OCI-LY7 (cell line): ENCODE measurements at regions not wholly inside any gene's neighbourhood (a gene's known extent, or its start where the extent isn't known, plus 50 kb on each side); places are given as distances from the start of the nearest gene placed in this dataset.

Source experiments
- BruUV-seq: library from RNA; stranded (reverse); fragments of 400-500 nt; replicated peaks from 2 replicates; lab custom pipeline; 2021; lab: Mats Ljungman, UMichigan
- CTCF ChIA-PET: fragments of 300-600 bp; sonication (Branson Sonifier 250); formaldehyde crosslinking; loops from one replicate; lab custom pipeline; 2022; ENCODE audit warnings: antibody characterized with exemption; ENCODE audit not compliant: unreplicated experiment; lab: Charles Lee
- POLR2A ChIA-PET: fragments of 300-600 bp; sonication (Branson Sonifier 250); formaldehyde crosslinking; loops from one replicate; lab custom pipeline; 2022; ENCODE audit warnings: antibody characterized with exemption; lab: Charles Lee
- DNase-seq: peaks from one replicate; pipeline ENCODE4 v3.0.0-alpha.2; 2015; ENCODE audit warnings: low spot score
- H2AFZ ChIP-seq: fragments of 200-600 bp; sonication (generic), shearing (Covaris generic); 2 replicates; pipeline ENCODE4 v1.6.1; 2014; ENCODE audit warnings: mild to moderate bottlenecking, antibody characterized with exemption, low read length, moderate library complexity
- H3K27ac ChIP-seq: fragments of 200-600 bp; sonication (generic); 2 replicates; pipeline ENCODE4 v1.5.1; 2014; ENCODE audit warnings: mixed run types, low read depth, mild to moderate bottlenecking, moderate library complexity, low read length, inconsistent platforms; ENCODE audit not compliant: poor library complexity, severe bottlenecking
- H3K36me3 ChIP-seq: fragments of 200-600 bp; sonication (generic); 2 replicates; pipeline ENCODE4 v1.6.1; 2014; ENCODE audit warnings: mild to moderate bottlenecking, antibody characterized with exemption, low read length, moderate library complexity, mixed read lengths; ENCODE audit not compliant: insufficient read depth
- H3K4me1 ChIP-seq: fragments of 200-600 bp; sonication (generic); 2 replicates; pipeline ENCODE4 v1.5.1; 2014; ENCODE audit warnings: mild to moderate bottlenecking, low read length; ENCODE audit not compliant: insufficient read depth, poor library complexity, severe bottlenecking
- H3K4me2 ChIP-seq: fragments of 200-600 bp; sonication (generic); 2 replicates; pipeline ENCODE4 v1.6.1; 2014; ENCODE audit warnings: mild to moderate bottlenecking, low read length
- H3K4me3 ChIP-seq: fragments of 200-600 bp; sonication (generic); 2 replicates; pipeline ENCODE4 v1.5.1; 2014; ENCODE audit warnings: mild to moderate bottlenecking, low read depth, low read length; ENCODE audit not compliant: poor library complexity, severe bottlenecking
- H3K79me2 ChIP-seq: fragments of 200-600 bp; sonication (generic); 2 replicates; pipeline ENCODE4 v1.6.1; 2016; ENCODE audit warnings: low read depth, mild to moderate bottlenecking, low read length, moderate library complexity, mixed read lengths; ENCODE audit not compliant: insufficient read depth
- H3K9me2 ChIP-seq: fragments of 200-600 bp; sonication (generic); 2 replicates; pipeline ENCODE4 v1.6.1; 2016; ENCODE audit warnings: mild to moderate bottlenecking, low read length, mixed read lengths; ENCODE audit not compliant: insufficient read depth
- H3K9me3 ChIP-seq: fragments of 200-600 bp; sonication (generic); 2 replicates; pipeline ENCODE4 v1.6.1; 2014; ENCODE audit warnings: mild to moderate bottlenecking, mixed run types, low read length, mixed read lengths
- H4K20me1 ChIP-seq: fragments of 200-600 bp; sonication (generic); 2 replicates; pipeline ENCODE4 v1.6.1; 2014; ENCODE audit warnings: mild to moderate bottlenecking, antibody characterized with exemption, low read length, moderate library complexity, mixed read lengths; ENCODE audit not compliant: insufficient read depth
- EZH2phosphoT487 ChIP-seq: fragments of 200-600 bp; sonication (generic); IDR thresholded peaks from 2 replicates; pipeline ENCODE4 v1.6.1; 2018; ENCODE audit warnings: low read depth, borderline replicate concordance, mild to moderate bottlenecking, mixed run types, antibody characterized with exemption, low read length, moderate library complexity, mixed read lengths
- intact Hi-C: fragments of 100-400 bp; cut with micrococcal nuclease; formaldehyde crosslinking; loops from one replicate; pipeline ENCODE4 v1.10.0; 2022; ENCODE audit not compliant: unreplicated experiment
- TF ChIP-seq, protein P1 (sequence below): fragments of 200-600 bp; sonication (generic); conservative IDR thresholded peaks from 2 replicates; pipeline ENCODE4 v1.5.1; 2014; ENCODE audit warnings: mild to moderate bottlenecking, antibody characterized with exemption, low read length, moderate library complexity, mixed read lengths

DNA sequence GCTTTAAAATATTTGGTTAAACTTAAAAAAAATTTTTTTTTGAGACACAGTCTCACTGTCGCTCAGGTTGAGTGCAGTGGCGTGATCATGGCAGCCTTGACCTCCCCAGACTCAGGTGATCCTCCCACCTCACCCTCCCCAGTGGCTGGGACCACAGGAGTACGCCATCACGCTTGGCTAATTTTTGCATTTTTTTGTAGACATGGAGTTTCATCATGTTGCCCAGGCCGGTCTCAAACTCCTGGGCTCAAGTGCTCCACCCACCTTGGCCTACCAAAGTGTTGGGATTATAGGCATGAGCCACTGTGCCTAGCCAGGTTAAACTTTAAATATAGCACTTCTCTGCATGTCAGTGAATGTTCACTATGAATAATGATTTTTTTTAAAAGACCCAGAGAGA, 224.5 kb upstream of the RFX3 start:
- Histone ChIP-seq H4K20me1 (no peaks in the 10 kb centered on the region), H3K4me3 (no peak overlapping the region), H3K4me1 (no peaks in the 10 kb centered on the region), H3K4me2 (no peak overlapping the region), H3K9me3 (no peaks in the 10 kb centered on the region), H3K27ac (no peak overlapping the region), H2AFZ (no peak overlapping the region), H3K79me2 (no peaks in the 10 kb centered on the region), H3K9me2 (no peaks in the 10 kb centered on the region), H3K36me3 (no peaks in the 10 kb centered on the region)
- no TSS peak for BruUV-seq
- TF ChIP-seq, protein P1, sequence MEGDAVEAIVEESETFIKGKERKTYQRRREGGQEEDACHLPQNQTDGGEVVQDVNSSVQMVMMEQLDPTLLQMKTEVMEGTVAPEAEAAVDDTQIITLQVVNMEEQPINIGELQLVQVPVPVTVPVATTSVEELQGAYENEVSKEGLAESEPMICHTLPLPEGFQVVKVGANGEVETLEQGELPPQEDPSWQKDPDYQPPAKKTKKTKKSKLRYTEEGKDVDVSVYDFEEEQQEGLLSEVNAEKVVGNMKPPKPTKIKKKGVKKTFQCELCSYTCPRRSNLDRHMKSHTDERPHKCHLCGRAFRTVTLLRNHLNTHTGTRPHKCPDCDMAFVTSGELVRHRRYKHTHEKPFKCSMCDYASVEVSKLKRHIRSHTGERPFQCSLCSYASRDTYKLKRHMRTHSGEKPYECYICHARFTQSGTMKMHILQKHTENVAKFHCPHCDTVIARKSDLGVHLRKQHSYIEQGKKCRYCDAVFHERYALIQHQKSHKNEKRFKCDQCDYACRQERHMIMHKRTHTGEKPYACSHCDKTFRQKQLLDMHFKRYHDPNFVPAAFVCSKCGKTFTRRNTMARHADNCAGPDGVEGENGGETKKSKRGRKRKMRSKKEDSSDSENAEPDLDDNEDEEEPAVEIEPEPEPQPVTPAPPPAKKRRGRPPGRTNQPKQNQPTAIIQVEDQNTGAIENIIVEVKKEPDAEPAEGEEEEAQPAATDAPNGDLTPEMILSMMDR: no peak
- no peak for TF ChIP-seq EZH2phosphoT487
- intact Hi-C loops: loop anchor here (5.0 kb wide), 1 partner anchor 293 kb away; no protein-coding TSS in a partner anchor
- DNase-seq: no peak
- POLR2A ChIA-PET: no interaction called here
- CTCF ChIA-PET: no interaction called here

DNA sequence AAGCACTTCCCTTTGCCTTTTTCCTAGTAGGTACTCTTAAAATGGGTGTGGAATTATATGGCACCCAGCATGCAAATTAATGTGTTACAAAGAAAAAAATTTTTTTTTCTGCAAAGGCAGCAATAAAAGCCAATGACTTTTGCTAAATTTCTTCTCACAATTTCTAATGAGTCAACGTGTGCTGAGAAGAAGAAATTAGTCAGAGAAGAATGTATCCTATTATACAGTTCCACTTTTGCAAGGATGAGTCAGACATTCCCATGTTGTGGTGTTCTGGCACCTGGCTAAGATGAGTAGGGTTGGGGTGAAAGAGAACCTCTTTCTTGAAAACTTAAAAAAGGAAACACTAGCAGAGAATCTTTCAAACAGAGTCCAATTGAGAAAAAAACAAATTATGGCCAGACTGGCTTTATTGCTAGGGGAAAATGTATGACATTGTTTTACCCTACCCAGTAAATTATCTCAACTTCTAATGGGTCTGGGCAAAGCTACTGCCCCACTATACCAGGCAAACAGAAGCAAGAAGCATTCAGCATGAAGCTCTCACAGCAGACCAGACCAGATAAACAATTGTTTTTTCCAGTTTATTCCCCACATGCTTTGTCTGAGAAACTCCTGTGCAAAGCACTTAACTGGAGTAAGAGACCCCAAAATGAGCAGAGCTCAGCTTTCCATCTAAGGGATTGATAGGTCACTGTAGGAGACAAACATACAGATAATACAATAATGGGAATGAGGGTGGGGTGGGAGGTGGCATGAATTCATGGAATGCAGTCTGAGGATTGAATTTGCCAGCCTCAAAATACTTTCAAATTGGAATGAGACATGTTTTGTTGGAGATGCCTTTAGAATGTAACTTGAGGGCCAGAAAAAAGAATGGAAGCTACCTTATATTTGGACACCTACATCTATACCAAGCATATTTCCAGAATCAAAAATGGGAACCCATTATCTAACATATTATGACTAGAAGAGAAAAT, 220.8 kb upstream of the RFX3 start:
- H3K4me3 ChIP-seq: no peak overlapping the region
- no TSS peak for BruUV-seq
- no peak overlapping the region for H3K27ac ChIP-seq
- H3K4me1 ChIP-seq: no peaks in the 10 kb centered on the region
- CTCF ChIA-PET: no interaction called here
- H3K4me2 ChIP-seq: no peak overlapping the region
- POLR2A ChIA-PET: interaction anchor here (0.6 to 0.8 kb wide), 2 partner anchors 8 to 79 kb away, joined by 3 to 4 read pairs; no protein-coding TSS in a partner anchor
- no peak overlapping the region for H2AFZ ChIP-seq
- H3K9me3 ChIP-seq: no peaks in the 10 kb centered on the region
- no peak for TF ChIP-seq EZH2phosphoT487
- TF ChIP-seq, protein P1: no peak
- DNase-seq: no peak
- H3K79me2 ChIP-seq: no peaks in the 10 kb centered on the region
- intact Hi-C loops: no loop called here
- H3K9me2 ChIP-seq: no peaks in the 10 kb centered on the region
- H3K36me3 ChIP-seq: no peaks in the 10 kb centered on the region
- H4K20me1 ChIP-seq: no peaks in the 10 kb centered on the region
